ENCODE measurements at regions not wholly inside any gene's neighbourhood (a gene's known extent, or its start where the extent isn't known, plus 50 kb on each side); places are given as distances from the start of the nearest gene placed in this dataset.

DNA sequence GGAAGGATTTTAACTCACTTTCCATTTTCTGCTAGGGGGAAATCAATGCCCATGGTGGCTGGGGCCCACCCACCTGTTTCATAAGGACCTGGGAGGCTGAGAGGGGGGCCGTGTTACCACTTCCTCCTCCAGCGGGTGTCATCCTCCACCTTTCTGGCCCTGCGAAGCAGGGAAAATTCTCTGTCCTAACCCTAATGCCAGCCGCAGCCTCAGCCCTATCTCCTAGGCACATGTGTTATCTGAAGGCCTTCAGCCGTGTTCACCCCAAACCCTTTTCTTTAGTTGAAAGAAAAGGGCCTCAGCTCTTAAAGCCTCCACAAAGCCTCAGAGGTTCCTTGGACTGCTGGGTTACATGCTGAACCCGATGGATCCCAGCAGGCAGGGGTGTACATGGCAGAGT, 55.4 kb upstream of the NECTIN1 start (continued):
- no peak for TF ChIP-seq FOXK2 (conservative IDR thresholded peaks at IDR 0.05 in 1 of 2, IDR thresholded peaks at IDR 0.05 in 1 of 2; ENCODE audit: low read depth in 2 of 2)

DNA sequence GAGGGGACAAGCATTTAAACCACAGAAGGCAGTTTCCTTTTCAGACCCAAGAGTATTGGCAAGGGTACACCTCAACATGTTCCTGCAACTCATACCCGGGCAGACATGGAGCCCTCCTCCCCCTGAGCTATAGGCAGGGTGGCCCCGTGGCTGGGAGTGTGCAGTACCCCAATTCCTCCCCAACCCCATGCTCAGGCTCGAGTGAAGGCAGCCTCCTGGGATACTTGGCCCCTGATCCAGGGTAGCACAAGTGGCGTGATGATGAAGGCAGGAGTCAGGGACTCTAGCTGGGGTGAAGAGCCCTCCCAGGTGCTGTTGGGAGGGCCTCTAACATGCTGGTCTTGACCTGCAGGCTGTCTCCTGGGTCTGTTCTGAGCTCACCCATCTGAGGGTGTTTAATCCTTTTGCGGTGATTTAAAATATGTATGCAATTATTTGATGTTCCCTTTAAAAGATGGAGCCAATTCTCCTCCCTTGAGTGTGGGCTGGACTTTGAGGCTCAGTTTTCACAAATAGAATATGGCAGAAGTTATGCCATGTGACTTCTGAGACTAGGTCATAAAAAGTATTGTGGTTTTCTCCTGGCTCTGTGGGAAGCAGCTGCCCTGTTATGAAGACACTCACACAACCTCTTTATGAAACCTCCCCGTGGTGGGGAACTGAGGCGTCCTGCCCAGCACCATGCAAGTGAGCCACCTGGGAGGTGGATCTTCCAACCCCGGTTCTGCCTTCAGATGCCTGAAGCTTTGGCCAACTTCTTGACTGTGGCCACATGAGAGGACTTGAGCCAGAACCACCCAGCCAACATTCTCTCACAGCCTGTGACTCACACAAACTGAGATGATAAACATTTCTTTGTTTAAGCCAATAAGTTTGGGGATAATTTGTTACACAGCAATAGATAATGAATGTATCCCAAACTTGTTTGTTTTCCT, 54.7 kb upstream of the NECTIN1 start:
- ATAC-seq (no peak), DNase-seq (ENCODE audit: extremely low read depth in 1 of 4, low spot score in 3 of 4) (no peak), FAIRE-seq (no peak)
- 0% methylated on average over 8 of the region's 8 CpGs for WGBS (ENCODE audit: insufficient coverage, low coverage, missing lambda C conversion rate)
- no peak overlapping the region for H3K4me3 ChIP-seq
- H3K4me2 ChIP-seq (ENCODE audit: insufficient read depth, low read length), result no peak overlapping the region
- no peak overlapping the region for H2AFZ ChIP-seq (ENCODE audit: low read depth, low read length)
- no peak overlapping the region for H3K9ac ChIP-seq (ENCODE audit: insufficient read depth in 1 of 2, low read depth in 2 of 2, low read length in 2 of 2)
- TF ChIP-seq FOXJ3 (CRISPR knock-in tag; IDR thresholded peaks at IDR 0.05), result no peak
- no peak for TF ChIP-seq CBFA2T3 (IDR thresholded peaks at IDR 0.05)
- no peak for TF ChIP-seq KDM4B (IDR thresholded peaks at IDR 0.05; ENCODE audit: borderline replicate concordance in 2 of 2, low read depth in 1 of 2)
- TF ChIP-seq, protein P1, sequence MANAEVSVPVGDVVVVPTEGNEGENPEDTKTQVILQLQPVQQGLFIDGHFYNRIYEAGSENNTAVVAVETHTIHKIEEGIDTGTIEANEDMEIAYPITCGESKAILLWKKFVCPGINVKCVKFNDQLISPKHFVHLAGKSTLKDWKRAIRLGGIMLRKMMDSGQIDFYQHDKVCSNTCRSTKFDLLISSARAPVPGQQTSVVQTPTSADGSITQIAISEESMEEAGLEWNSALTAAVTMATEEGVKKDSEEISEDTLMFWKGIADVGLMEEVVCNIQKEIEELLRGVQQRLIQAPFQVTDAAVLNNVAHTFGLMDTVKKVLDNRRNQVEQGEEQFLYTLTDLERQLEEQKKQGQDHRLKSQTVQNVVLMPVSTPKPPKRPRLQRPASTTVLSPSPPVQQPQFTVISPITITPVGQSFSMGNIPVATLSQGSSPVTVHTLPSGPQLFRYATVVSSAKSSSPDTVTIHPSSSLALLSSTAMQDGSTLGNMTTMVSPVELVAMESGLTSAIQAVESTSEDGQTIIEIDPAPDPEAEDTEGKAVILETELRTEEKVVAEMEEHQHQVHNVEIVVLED (CRISPR knock-in tag; IDR thresholded peaks at IDR 0.05), result no peak
- TF ChIP-seq CEBPG (CRISPR knock-in tag; IDR thresholded peaks at IDR 0.05), result no peak
- TF ChIP-seq CEBPG (tag; conservative IDR thresholded peaks at IDR 0.05 in 1 of 2, IDR thresholded peaks at IDR 0.05 in 1 of 2), result no peak
- TF ChIP-seq EHMT2 (IDR thresholded peaks at IDR 0.05), result no peak
- no TSS peak for BruUV-seq (replicated peaks)
- no peaks in the 10 kb centered on the region for H3K9me1 ChIP-seq (ENCODE audit: control insufficient read depth, insufficient read depth, low read length)
- H3K27ac ChIP-seq (ENCODE audit: extremely low read depth, low read depth, low read length), result no peak overlapping the region
- H3K27me3 ChIP-seq (ENCODE audit: control insufficient read depth in 2 of 2, insufficient read depth in 2 of 2, low read length in 2 of 2), result peaks cover 4 to 66% of the 10 kb centered on the region in 2 experiments; a peak in 4 of 5 replicates
- H3K36me3 ChIP-seq (ENCODE audit: control insufficient read depth, insufficient read depth, low read length), result no peaks in the 10 kb centered on the region
- H3K4me1 ChIP-seq (replicated peaks in 1 of 2; ENCODE audit: control insufficient read depth in 2 of 2, insufficient read depth in 2 of 2, low read length in 2 of 2), result no peaks in the 10 kb centered on the region; a peak in 1 of 5 replicates
- in situ Hi-C loops (cut with MboI), result no loop called here
- ChIA-PET POLR2A (interaction anchor here (1.4 kb wide), 1 partner anchor 11 kb away, joined by 4 read pairs; no protein-coding TSS in a partner anchor), CTCF (ENCODE audit: low intra/inter-chr PET ratio) (no interaction called here)
- no peaks in the 10 kb centered on the region for H3K9me3 ChIP-seq (replicated peaks; ENCODE audit: control insufficient read depth, insufficient read depth, low read depth, low read length)
- H4K20me1 ChIP-seq (replicated peaks; ENCODE audit: control insufficient read depth, insufficient read depth, low read length), result no peaks in the 10 kb centered on the region
- H3K79me2 ChIP-seq (ENCODE audit: control insufficient read depth, insufficient read depth, low read length), result no peaks in the 10 kb centered on the region
- intact Hi-C loops (cut with micrococcal nuclease), result no loop called here

Data from K562 (cell line).